Stomach (tissue), 8 donors: ENCODE measurements at regions not wholly inside any gene's neighbourhood (a gene's known extent, or its start where the extent isn't known, plus 50 kb on each side); places are given as distances from the start of the nearest gene placed in this dataset.

ENCODE experiments used
- DNase-seq, 2 donors: peaks; one replicate each; pipeline versions ENCODE4 v3.0.0 to v3.0.0-alpha.2; 2013 to 2019
- H3K27ac ChIP-seq, 5 donors: fragments of 200-600 bp in 4 of 5; sonication (generic) in 4 of 5; one replicate each; pipeline ENCODE4 v1.5.1; 2013 to 2019; ENCODE audit warnings: mild to moderate bottlenecking in 1 of 5, moderate library complexity in 1 of 5
- H3K27me3 ChIP-seq, 3 donors: fragments of 200-600 bp; sonication (generic); one replicate each; pipeline ENCODE4 v1.5.1; 2017 to 2019; ENCODE audit warnings: mixed run types in 1 of 3
- H3K36me3 ChIP-seq, 4 donors: fragments of 200-600 bp; sonication (generic); 1 replicate in 3 of 4; 2 replicates in 1 of 4; pipeline ENCODE4 v1.5.1; 2016 to 2019
- H3K4me1 ChIP-seq, 4 donors: fragments of 200-600 bp; sonication (generic); one replicate each; pipeline ENCODE4 v1.5.1; 2016 to 2019
- H3K4me3 ChIP-seq, 4 donors: fragments of 200-600 bp; sonication (generic) in 3 of 4; one replicate each; pipeline ENCODE4 v1.5.1; 2016 to 2019; ENCODE audit warnings: mild to moderate bottlenecking in 1 of 4
- H3K9me3 ChIP-seq, 4 donors: fragments of 200-600 bp; sonication (generic); one replicate each; pipeline ENCODE4 v1.5.1; 2016 to 2019
- EP300 ChIP-seq: sonication (generic); formaldehyde crosslinking; IDR thresholded peaks from one replicate; pipeline ENCODE4 v1.6.1; 2017; ENCODE audit warnings: antibody characterized with exemption
- POLR2A ChIP-seq, 4 donors: fragments of 450-650 bp; IDR thresholded peaks; one replicate each; pipeline ENCODE4 v1.6.1; 2016; ENCODE audit warnings: antibody characterized with exemption in 4 of 4, control low read depth in 2 of 4, mild to moderate bottlenecking in 1 of 4, moderate library complexity in 1 of 4
- POLR2AphosphoS5 ChIP-seq, 3 donors: sonication (generic); formaldehyde crosslinking; IDR thresholded peaks; one replicate each; pipeline ENCODE4 v1.6.1; 2016; ENCODE audit warnings: antibody characterized with exemption in 3 of 3
- WGBS, 5 donors: extraction: QIAGEN DNeasy Blood & Tissue Kit in 3 of 5; methylation state at CpG; one replicate each; pipeline versions ENCODE4 v1.1.5 to v1.1.7; 2013 to 2018; 5-methylcytosine and 5-hydroxymethylcytosine counted together
- intact Hi-C: fragments of 100-400 bp; cut with DNase I; formaldehyde crosslinking; loops from one replicate; pipeline ENCODE4 v1.15.1; 2023; ENCODE audit warnings: low total_unique reads
- TF ChIP-seq, protein P1 (sequence below), 7 experiments: fragments of 450-650 bp in 4 of 7; fragments of 200-600 bp in 3 of 7; sonication (generic) in 3 of 7; IDR thresholded peaks; one replicate each; pipeline ENCODE4 v1.5.1; 2016 to 2019; ENCODE audit warnings: antibody characterized with exemption in 7 of 7, control low read depth in 2 of 7, mild to moderate bottlenecking in 1 of 7
- donor health status: healthy with polysubstance abuse.
- donor health status: Bipolar disorder and iron deficiency.
- donor health status: healthy.

DNA sequence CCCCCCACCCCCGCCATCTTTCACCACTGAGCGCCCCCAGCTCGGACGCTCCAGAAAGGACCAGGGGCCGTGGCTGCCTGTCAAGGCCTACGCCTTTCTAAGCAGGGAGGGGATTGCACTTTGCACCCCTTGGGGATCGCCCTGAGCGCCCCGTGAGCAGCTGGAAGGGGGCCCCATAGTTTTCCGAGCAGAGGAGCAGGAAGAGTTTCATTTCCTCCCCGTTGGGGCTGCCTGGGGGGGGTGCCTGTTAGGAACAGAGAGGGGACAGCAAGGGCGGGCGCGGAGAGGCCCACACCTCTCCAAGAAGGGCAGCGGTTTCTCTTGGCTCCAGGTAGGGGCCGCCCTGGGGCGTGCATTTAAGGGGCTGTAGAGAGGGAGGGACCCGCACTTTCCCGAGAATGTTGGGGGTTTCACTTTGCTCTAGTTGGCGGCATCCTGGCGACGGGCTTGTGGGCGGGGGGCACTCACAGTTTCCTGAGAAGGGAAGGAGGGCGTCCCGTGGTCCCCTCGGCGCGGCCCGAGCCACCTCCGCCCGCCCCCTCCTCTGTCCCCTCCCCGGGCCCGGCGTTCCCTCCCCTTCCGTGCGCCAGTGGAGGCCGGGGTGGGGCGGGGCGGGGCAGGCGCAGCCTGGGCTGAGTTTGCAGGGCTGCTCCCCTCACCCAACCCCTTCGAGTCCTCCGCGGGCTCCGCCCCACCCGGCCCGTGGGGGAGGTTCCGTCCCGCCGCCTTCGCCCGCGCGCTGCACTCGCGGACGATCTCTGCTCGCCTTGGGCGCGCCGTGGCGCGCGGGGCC is 82.3 kb upstream of the CD99 start:
- peaks cover 4 to 28% (median 26%) of the 10 kb centered on the region in 4 donors for H3K4me1 ChIP-seq
- no peaks in the 10 kb centered on the region for H3K9me3 ChIP-seq
- H3K36me3 ChIP-seq: peaks cover 0 to 5% (median 0%) of the 10 kb centered on the region in 4 donors
- peak overlapping the region; percentile 84 to 90 (median 89) for H3K27ac ChIP-seq
- peak; percentile 89 to 94 for DNase-seq
- WGBS, 5 donors: 0 to 2% (median 1%) methylated on average over 13 to 60 of the region's 63 CpGs
- H3K27me3 ChIP-seq: no peaks in the 10 kb centered on the region
- intact Hi-C loops: loop anchor here (10.0 kb wide), 1 partner anchor 1154 kb away; the partner anchor contains the start of gene ASMTL
- TF ChIP-seq POLR2AphosphoS5 (IDR thresholded peaks at IDR 0.05) (peak in 2 of 3 donors; percentile 43 to 62), POLR2A (IDR thresholded peaks at IDR 0.05) (no peak)
- TF ChIP-seq, protein P1, sequence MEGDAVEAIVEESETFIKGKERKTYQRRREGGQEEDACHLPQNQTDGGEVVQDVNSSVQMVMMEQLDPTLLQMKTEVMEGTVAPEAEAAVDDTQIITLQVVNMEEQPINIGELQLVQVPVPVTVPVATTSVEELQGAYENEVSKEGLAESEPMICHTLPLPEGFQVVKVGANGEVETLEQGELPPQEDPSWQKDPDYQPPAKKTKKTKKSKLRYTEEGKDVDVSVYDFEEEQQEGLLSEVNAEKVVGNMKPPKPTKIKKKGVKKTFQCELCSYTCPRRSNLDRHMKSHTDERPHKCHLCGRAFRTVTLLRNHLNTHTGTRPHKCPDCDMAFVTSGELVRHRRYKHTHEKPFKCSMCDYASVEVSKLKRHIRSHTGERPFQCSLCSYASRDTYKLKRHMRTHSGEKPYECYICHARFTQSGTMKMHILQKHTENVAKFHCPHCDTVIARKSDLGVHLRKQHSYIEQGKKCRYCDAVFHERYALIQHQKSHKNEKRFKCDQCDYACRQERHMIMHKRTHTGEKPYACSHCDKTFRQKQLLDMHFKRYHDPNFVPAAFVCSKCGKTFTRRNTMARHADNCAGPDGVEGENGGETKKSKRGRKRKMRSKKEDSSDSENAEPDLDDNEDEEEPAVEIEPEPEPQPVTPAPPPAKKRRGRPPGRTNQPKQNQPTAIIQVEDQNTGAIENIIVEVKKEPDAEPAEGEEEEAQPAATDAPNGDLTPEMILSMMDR (IDR thresholded peaks at IDR 0.05): no peak
- peak overlapping the region; percentile 62 to 91 (median 86) for H3K4me3 ChIP-seq

DNA sequence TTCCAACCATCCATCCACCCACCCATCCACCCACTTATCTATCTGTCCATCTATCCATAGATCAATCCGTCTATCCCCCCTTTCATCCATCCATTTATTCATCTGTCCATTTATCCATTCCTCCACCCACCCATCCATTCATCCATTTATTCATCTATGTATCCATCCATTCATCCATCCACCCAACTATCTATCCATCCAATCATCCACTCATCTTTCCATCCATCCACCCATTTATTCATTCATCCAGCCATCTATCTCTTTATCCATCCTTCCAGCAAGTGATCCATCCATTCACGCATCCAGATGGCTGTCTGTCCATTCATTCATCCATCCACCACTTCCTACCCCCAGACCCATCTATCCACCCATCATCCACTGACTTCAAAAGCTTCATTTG is 84.0 kb upstream of the CD99 start:
- no peak for TF ChIP-seq EP300
- no peak for TF ChIP-seq POLR2A (IDR thresholded peaks at IDR 0.05)
- TF ChIP-seq, protein P1 (IDR thresholded peaks at IDR 0.05): no peak
- no peak for TF ChIP-seq POLR2AphosphoS5 (IDR thresholded peaks at IDR 0.05)
- WGBS, 5 donors: 95 to 100% (median 96%) methylated on average over 2 of the region's 2 CpGs
- intact Hi-C loops: loop anchor here (10.0 kb wide), 1 partner anchor 1152 kb away; the partner anchor contains the start of gene ASMTL
- H3K27ac ChIP-seq: no peak overlapping the region
- H3K9me3 ChIP-seq: no peaks in the 10 kb centered on the region
- no peaks in the 10 kb centered on the region for H3K27me3 ChIP-seq
- DNase-seq: no peak
- no peak overlapping the region for H3K4me3 ChIP-seq
- peaks cover 4 to 28% (median 26%) of the 10 kb centered on the region in 4 donors for H3K4me1 ChIP-seq
- H3K36me3 ChIP-seq: peaks cover 5 to 12% (median 10%) of the 10 kb centered on the region in 4 donors

DNA sequence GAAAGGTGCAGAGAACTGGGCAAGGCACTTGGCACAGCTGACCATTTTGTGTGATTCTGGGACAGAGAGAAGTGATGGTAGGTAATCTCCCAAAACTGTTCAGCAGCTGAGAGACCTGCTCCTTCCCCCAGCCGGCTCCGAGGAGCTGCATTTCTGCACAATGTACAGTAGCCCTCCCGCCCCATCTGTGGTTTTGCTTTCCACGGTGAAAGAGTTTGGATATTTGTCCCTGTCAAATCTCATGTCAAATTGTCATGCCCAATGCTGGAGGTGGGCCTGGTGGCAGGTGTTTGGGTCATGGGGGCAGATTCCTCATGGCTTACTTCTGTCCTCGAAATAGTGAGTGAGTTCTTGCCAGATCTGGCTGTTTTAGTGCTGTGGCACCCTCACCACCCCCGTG is 90.5 kb upstream of the CD99 start:
- Histone ChIP-seq H3K27ac (no peak overlapping the region), H3K4me1 (no peaks in the 10 kb centered on the region), H3K4me3 (no peak overlapping the region), H3K9me3 (no peaks in the 10 kb centered on the region), H3K36me3 (peaks cover 5 to 41% (median 39%) of the 10 kb centered on the region in 4 donors), H3K27me3 (no peaks in the 10 kb centered on the region)
- no peak for TF ChIP-seq POLR2AphosphoS5 (IDR thresholded peaks at IDR 0.05)
- no peak for TF ChIP-seq POLR2A (IDR thresholded peaks at IDR 0.05)
- TF ChIP-seq EP300: no peak
- TF ChIP-seq, protein P1 (IDR thresholded peaks at IDR 0.05): no peak
- intact Hi-C loops: loop anchor here (10.0 kb wide), 1 partner anchor 1146 kb away; the partner anchor contains the start of gene ASMTL
- 89 to 95% (median 91%) methylated on average over 6 of the region's 6 CpGs for WGBS, 5 donors
- DNase-seq: no peak

DNA sequence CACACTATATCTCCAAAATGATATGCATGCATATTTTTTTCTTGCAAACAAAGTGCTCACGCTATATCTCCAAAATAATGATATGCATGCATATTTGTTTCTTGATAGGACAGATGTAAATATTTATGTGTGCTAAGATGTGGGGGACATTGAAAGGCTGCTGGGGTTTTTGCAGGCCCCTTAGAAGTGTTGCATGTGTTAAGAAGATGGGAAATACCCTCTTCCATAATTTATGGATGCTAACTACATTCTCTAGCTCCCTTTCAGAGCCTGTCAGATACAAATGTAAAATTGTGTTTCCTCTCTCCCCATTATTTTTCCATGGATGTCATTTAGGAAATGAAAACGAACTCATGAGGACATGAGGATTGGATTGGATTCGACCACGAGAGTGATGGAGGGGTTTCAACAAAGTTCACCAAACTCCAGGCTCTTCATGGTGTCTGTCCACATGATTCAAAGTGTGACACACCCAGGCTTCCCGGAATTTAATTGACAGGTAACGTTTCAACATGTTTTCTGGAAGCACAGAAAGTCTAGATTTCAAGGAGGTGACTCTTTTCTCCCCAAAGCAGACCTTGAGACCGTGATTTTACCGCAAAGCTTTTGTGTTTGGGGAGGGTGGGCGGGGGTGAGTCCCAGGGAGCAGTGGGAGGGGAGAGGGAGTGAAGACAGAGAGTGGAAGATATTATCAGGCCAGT is 94.4 kb upstream of the CD99 start:
- Histone ChIP-seq H3K36me3 (peaks cover 0 to 28% (median 27%) of the 10 kb centered on the region in 4 donors), H3K27me3 (no peaks in the 10 kb centered on the region), H3K4me3 (no peak overlapping the region), H3K4me1 (peaks cover 0 to 16% (median 8%) of the 10 kb centered on the region in 4 donors), H3K9me3 (no peaks in the 10 kb centered on the region), H3K27ac (no peak overlapping the region)
- WGBS, 5 donors: 72 to 85% (median 75%) methylated on average over 9 of the region's 9 CpGs
- no peak for TF ChIP-seq EP300
- TF ChIP-seq, protein P1 (IDR thresholded peaks at IDR 0.05): no peak
- no peak for TF ChIP-seq POLR2AphosphoS5 (IDR thresholded peaks at IDR 0.05)
- TF ChIP-seq POLR2A (IDR thresholded peaks at IDR 0.05): no peak
- intact Hi-C loops: no loop called here
- no peak for DNase-seq
